Stimulated activated CD4-positive, alpha-beta T cell treated with anti-CD3 and anti-CD28 coated beads, TNF-alpha, amount 100 ng/mL, for 24 hours (primary cell): ENCODE measurements at regions not wholly inside any gene's neighbourhood (a gene's known extent, or its start where the extent isn't known, plus 50 kb on each side); places are given as distances from the start of the nearest gene placed in this dataset.

ENCODE experiments used
- DNase-seq, 3 experiments: peaks; one replicate each; pipeline ENCODE4 v3.0.0-alpha.2; 2020; ENCODE audit warnings: low read depth in 3 of 3

DNA sequence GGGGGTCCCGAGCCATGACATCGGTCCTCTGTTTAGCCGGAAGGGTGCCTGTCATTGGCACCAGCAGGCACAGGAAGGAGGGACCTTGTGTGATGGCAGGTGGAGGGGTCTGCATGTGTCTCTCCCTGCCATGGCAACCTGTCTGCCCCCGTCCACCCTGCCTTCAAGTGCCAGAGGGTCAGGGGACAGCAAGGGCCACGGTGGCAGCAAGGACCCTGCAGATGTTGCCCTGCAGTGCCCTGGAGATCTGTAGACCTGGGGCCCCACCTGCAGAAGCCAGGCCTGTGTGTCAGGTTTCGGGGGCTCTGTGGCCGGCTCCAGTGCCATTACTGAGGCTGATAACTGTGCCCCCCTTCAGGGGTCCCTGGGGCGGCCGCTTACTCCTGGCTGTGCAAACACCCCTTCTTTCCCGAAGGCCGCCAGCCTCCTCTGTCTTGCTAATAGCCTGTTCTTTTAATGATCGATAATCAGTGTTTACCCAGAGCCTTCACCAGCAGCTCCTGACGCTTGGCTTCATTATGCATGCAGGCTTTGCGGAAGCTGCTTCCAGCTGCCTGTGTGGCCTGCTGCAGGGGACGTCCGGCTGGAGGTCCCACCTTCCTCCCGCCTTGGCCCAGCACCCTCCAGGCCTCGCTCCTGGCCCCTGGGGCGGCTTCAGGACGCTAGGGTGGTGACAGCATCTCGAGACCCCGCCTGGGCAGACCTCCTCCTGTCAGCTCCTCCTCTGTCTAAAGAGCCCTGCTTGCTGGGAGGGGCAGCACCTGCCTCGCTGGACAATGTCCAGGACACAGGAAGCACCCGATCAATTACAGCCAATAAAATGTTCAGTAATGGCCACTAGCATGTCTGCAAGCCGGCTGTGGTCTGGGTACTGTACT lies 153.0 kb downstream of the KIF26A start:
- DNase-seq: no peak

DNA sequence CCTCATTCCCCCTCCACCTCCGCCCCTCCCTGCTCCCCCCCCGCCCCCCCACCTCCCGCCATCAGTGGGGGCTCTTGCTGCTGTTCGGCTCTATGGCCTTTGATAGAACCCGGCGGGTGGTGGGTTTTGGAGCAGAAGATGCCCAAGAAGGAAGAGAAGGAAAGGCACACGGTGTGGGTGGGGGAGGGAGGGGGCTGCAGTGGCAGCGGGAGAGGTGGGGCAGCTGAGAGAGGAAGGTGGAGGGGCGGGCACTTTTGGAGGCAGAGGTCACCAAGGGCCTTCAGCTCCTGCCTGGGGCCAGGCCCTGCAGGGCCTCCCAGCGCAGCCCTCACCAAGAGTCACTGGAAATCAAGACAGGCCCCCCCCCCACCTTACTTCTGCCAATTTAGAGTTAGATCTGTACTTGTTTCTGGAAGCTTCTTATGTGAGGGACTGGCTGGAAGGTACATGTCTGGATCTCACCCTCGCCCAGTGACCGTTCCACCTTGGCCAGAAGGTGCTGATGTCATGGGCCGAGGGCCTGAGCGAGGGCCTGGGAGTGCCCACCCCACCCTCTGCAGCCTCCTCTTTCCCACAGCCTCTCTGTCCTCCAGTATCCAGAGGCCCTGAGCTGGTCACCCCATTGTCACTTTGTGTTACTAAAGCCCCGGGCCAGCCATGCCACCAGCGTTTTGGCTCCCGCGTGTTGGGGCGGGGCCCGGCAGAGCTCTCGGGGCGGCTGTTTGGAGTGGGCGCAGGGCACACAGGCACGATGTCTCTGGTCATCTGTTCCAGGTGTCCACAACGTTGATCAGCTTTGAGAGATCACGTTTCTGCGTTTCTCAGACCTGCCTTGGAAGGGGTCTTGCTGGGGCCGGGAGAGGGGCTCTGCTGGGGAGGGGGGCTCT lies 153.9 kb downstream of the KIF26A start:
- no peak for DNase-seq

DNA sequence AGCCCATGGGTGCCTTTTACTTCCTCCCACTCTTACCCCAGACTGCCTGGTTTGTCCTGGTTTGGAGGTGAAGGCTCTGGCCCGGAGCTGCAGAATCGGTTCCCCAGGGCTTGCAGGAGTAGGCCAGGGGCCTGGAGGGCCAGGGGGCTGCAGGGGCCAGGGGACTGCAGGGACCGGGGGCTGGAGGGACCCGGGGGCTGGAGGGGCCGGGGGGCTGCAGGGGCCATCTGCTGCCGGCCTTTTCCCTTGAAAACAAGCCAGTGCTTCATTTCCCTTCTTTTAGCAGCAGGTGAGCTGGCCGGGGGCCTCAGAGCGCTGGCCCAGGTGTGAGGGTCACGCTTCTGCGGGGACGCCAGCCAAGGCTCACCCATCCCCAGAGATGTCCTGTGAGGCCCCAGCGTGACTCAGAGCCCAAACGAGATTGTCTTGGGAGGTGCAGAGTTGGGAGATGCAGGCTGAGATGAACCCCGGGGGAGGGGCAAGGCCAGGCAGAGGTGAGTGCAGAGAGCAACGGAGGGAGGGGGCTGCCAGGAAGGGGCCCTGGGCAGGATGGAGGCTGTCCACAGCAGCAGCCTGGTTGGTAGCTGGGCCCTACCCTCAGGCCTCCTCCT lies 154.9 kb downstream of the KIF26A start:
- no peak for DNase-seq

DNA sequence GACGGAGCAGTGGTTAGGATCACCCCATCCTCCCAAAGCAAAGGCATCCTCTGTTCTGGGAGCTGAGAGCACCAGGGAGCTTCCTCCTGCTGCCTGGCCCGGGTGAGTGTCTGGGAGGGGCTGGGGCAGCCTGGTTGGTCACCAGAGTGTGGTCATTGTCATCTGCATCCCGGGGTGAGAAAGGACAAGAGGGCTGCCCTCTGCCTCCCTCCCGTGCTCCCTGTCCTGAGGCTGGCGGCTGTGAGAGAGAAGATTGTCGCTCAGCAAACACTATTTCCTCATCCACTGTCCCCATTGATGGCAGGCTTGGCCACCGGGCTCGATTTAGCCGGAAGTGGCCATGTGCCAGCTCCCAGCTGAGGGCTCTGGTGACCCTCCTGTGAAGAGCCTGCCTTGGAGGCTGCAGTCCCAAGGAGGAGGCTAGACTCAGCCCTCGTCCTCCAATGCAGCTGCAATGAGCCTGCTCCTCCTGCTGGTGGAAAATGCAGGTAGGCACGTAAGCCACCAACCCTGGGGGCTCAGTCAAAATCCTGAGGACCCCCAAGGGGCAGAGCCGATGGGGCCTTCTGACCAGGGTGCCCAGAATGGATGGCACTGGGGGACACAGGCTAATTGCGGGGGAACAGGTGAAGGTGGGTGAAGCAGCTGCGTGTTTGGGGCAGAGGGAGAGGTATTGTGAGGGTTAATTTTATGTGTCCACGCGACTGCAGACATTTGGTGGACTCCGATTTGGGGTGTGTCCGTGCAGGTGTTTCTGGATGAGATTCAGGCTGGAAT lies 155.7 kb downstream of the KIF26A start:
- DNase-seq: no peak

- DNase-seq: no peak
Observed at GRCh38 chr14:104294628-104294982, 156.2 kb downstream of the KIF26A start.

DNA sequence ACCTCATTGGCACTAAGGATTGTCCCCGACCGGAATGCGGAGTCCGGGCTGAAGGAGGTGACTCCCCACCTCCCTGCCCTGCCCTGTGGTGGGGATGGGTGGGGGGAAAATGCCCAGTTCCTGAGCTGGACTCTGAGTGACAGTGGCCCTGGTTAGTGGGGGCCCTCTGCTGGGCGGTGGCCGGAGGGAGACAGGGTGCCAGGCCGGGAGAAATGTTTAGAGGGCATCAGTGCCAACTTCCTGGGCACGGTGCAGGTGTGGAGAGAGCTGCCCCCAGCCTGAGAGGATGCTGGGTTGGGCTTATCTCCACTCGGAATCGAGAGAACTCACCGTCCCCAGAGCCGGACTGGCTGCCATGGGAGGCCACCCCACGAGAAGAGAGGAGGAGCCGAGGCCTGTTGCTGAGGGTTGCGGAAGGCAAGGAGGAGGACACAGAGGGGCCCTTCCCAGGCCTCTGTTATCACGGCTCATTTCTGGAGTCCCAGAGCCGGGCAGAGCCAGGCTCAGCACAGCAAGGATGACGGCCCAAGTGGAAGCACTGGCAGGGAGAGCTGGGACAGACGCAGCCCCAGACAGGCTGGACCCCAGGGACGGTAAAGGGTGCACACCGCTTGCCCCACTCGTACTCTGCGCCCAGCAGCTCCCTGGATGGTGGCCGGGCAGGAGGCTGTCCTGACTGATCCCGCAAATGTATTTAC lies 156.7 kb downstream of the KIF26A start:
- DNase-seq: no peak

- DNase-seq: no peak
Observed at GRCh38 chr14:104295681-104296387, 157.4 kb downstream of the KIF26A start.

DNA sequence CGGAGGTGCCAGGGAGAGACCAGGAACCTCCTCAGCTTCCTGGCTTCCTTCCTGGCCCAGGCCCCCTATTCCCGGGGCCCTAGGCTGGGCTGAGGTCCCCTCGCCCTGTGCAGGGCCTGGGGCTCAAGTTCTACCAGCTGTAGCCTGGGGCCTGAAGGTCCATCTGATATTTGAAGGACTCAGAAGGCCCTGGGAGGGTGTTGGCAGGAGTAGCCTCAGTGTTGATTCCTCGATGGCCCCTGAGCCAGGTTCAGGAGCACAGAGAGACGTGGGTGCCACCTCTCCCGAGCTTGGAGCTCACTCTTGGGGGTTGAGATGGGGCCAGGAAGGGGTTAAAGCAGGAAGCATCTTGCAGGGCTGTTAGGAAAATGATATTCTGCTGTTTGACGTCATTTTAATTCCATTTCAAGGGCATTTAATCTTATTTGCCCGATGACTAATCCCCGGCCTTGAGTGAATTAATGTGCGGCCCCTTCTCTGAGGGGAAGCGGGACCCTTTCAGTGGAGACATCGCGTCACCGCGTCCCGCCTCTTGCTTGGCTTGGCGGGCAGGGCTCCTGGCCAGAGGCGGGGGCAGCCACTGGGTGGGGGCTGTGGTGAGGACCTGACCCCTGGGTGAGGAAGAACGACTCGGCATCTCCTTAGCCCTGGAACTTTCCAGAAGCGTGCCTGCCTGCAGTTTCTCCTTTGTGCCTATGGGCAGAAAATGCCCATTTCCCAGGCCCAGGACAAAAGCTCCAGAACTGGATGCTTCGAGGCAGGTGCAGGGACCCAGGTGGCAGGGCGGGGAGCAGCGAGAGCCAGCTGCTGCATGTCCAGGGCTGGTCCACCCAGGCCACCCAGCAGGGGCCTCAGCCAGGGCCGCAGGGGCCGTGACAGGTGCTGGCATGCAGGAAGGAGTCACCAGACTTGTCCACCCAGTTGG lies 158.3 kb downstream of the KIF26A start:
- no peak for DNase-seq

- DNase-seq: no peak
Observed at GRCh38 chr14:104297313-104297704, 158.9 kb downstream of the KIF26A start.

DNA sequence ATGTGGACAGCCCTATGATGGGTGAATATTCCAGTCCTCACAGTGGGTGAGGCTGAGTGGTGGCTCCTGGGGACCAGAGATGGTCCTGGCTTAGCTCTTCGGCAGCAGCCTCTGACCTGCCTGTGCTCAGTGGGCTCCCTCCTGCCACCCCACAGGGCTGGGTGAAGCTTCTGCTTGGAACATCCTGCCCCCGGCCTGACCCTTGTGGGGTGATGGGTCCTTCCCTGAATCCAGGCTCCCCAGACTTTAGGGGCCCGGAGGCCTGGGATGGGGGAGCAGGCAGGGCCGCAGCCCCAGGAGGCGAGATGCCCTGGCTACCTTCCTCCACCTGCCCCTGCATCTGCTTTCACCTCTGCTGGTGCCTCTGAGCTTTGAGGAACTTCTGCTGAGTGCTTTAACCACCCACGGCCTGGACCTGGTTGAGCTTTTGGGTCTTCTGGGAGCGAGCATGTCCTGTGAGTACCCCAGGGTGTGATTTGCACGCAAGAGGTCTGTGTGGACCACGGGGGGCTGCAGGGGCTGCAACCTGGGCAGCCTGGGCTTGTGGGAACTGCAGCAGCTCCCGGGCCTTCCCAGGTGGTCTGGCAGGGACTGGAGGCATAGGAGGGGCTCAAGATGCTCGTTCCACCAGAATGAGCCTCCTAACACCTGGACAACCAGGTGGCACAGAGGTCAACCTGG lies 159.5 kb downstream of the KIF26A start:
- DNase-seq: no peak

DNA sequence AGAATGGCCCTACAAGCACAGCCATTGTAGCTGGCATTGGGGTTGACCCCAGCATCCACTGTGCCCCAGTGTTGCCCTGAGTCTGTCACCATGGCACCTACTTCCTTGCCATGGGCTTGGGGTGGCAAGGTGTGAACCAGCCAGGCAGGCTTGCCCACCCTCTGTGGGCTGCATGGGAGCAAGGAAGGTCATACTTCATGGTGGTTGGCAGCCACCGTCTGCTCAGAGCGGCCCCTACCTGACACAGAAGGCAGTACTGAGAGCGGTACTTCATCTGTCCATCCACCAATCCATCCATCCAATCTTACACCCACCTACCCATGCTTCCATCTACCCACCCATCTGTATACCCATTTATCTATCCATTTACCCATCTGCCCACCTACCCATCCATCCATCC lies 160.1 kb downstream of the KIF26A start:
- no peak for DNase-seq

DNA sequence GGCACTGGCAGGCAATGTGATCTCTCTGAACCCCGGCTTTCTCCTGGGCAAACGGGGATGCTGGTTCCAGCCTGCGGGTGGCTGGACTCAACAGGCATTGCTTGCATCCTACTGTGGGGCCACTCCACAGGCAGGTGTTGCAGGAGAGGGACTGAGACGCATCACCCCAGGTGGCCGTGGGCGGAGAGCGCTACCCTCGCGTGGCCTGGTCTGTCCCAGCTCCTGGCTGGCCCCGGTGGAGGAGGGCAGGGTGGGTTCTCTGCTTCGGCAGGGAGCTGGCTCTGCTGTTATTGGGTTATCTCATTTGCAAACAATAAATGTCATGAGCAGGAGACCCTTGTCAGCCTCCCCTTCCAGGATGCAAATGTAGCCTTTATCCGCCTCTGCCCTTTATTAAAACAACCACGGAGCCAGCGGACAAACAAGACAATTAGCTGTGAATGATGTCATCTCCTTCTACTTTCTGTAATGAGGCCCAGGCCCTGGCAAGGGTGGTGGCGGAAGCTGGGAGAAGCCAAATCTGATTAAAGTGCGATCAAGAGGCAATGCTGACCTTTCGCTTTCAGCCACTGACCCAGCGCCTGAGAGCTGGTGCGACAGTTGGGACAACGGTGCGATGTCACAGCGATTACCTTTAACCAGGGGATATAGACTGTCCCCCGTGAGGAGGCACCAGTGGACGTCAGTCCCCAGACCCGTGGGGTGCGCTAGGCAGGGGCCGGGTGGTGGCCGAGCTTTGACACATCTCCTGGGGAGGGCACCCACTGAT lies 161.8 kb downstream of the KIF26A start:
- DNase-seq: no peak

DNA sequence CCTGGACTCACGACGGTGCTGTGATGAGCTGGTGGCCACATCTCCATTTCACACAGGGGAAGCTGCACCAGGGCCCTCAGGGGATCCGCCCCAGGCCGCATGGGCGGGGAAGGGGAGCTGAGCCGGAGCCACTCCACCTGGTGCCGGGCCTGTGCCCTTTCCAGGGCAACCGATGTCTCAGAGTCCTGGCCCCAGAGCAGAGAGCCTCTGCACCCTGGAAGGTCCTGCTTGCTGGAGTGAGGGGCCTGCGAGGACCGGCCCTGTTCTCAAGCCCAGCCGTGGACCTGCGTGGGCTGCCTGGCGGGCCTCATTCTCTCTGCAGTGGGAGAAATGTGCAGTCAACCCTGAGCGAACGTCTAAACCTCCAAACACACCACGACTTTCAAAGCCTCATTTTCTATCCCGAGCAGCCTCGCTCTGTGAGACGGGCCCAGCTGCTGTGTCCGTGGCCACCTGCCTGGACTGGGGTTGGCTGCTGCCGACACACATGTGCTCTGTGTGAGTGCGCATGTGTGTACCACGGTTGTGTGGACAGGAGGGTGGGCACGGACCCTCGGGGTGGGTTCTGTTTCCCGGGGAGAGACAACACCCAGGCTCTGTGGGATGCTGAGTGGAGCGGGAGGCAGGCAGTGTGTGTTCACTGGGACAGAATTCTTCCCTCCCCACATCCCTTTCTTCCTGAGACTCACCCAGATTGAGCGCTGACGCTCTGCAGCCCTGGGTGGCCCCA lies 163.5 kb downstream of the KIF26A start:
- no peak for DNase-seq

GRCh38 chr14:104302794-104303405 lies 164.5 kb downstream of the KIF26A start:
- DNase-seq: no peak

GRCh38 chr14:104303705-104304425 lies 165.5 kb downstream of the KIF26A start:
- no peak for DNase-seq
